Small intestine (tissue), 7 donors: ENCODE measurements at regions not wholly inside any gene's neighbourhood (a gene's known extent, or its start where the extent isn't known, plus 50 kb on each side); places are given as distances from the start of the nearest gene placed in this dataset.

ENCODE experiments used
- DNase-seq, 2 donors: peaks; one replicate each; pipeline versions ENCODE4 v3.0.0 to v3.0.0-alpha.2; 2013
- FAIRE-seq: peaks from 2 replicates; lab custom pipeline; 2012; peaks lifted over from hg19 to GRCh38; lab: Jason Lieb, UNC
- H3K27ac ChIP-seq, 3 donors: one replicate each; pipeline ENCODE4 v1.5.1; 2013; ENCODE audit warnings: low read length in 2 of 3, mild to moderate bottlenecking in 2 of 3, control low read depth in 1 of 3, inconsistent platforms in 1 of 3, low read depth in 1 of 3, moderate library complexity in 1 of 3
- H3K27me3 ChIP-seq, 3 donors: one replicate each; pipeline ENCODE4 v1.6.1; 2013; ENCODE audit warnings: low read length in 3 of 3, inconsistent platforms in 1 of 3; ENCODE audit not compliant: control insufficient read depth in 3 of 3, insufficient read depth in 3 of 3
- H3K36me3 ChIP-seq, 3 donors: one replicate each; pipeline ENCODE4 v1.6.1; 2013; ENCODE audit warnings: low read length in 3 of 3, inconsistent platforms in 1 of 3, low read depth in 1 of 3, mild to moderate bottlenecking in 1 of 3, moderate library complexity in 1 of 3; ENCODE audit not compliant: control insufficient read depth in 3 of 3, insufficient read depth in 2 of 3
- H3K4me1 ChIP-seq, 3 donors: one replicate each; pipeline ENCODE4 v1.6.1; 2013; ENCODE audit warnings: low read length in 2 of 3, inconsistent platforms in 1 of 3, low read depth in 1 of 3, mild to moderate bottlenecking in 1 of 3, moderate library complexity in 1 of 3; ENCODE audit not compliant: control insufficient read depth in 3 of 3, insufficient read depth in 2 of 3
- H3K4me3 ChIP-seq, 3 donors: one replicate each; pipeline ENCODE4 v1.5.1; 2013; ENCODE audit warnings: low read length in 3 of 3, control low read depth in 1 of 3, inconsistent platforms in 1 of 3, low read depth in 1 of 3, mild to moderate bottlenecking in 1 of 3, moderate library complexity in 1 of 3
- H3K9me3 ChIP-seq, 2 donors: one replicate each; pipeline ENCODE4 v1.6.1; 2013; ENCODE audit warnings: low read depth in 1 of 2, low read length in 1 of 2; ENCODE audit not compliant: control insufficient read depth in 2 of 2, insufficient read depth in 1 of 2
- WGBS, 3 donors: extraction: QIAGEN DNeasy Blood & Tissue Kit; methylation state at CpG; one replicate each; pipeline ENCODE4 v1.1.7; 2013; 5-methylcytosine and 5-hydroxymethylcytosine counted together
- donor health status: healthy with polysubstance abuse.
- donor health status: control.
- donor health status: control.
- donor health status: Bipolar disorder and iron deficiency.
- donor health status: healthy.

DNA sequence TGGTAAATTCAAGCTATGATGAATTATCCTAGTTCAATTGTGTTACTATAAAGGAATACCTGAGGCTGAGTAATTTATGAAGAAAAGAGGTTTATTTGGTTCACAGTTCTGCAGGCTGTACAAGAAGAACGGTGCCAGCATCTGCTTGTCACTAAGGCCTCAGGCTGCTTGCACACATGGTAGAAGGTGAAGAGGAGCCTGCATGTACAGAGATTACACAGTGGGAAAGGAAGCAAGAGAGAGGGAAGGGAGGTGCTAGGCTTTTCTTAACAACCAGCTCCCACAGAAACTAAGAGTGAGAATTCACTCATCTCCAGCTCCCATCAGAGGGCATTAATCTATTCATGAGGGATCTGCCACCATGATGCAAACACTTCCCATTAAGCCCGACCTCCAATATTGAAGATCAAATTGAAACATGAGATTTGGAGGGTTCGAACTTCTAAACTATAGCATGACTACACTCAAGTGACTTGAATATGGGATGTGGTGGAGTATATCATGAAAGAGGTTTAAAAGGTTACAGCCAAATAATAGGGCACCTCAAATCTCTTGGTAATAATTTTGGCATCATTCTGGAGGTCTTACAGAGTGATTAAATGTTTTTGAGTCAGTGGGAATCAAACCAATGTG, 58.4 kb upstream of the ETAA1 start:
- Histone ChIP-seq H3K27me3 (peaks cover 0 to 2% (median 0%) of the 10 kb centered on the region in 3 donors), H3K9me3 (no peaks in the 10 kb centered on the region), H3K4me1 (no peaks in the 10 kb centered on the region), H3K4me3 (no peak overlapping the region), H3K27ac (no peak overlapping the region), H3K36me3 (no peaks in the 10 kb centered on the region)
- WGBS, 3 donors, result 77 to 89% (median 77%) methylated on average over 3 of the region's 3 CpGs
- no peak for DNase-seq
- no peak for FAIRE-seq

DNA sequence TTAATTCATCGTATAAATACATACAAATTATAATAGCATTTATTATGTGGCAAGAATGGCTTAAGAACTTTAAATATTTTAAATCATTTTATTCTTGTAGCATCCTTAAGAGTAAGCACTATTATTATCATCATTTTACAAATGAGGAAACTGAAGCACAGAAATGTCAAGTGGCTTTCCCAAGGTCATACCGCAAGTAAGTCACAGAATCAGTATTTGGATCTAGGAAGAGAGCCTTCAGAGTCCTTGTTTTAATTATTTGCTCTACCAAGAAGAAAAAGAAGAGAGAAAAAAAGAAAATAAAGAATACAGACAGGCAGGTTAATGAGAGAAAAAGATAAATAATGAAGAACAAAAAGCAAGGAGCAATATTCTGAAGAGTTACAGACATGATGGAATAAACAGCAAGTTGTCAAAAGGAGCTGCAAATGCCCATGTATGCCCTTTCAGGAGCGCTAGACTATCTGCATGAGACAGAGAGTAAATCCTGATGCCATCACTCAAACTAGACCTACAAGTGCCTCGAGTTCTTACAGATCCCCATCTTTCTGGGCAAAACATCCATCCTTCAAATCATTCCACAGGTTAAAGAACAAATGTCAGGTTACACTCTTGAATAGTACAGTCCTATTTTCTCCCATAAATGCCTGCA, 57.8 kb upstream of the ETAA1 start:
- FAIRE-seq (no peak), DNase-seq (no peak)
- H3K9me3 ChIP-seq, result no peaks in the 10 kb centered on the region
- no peaks in the 10 kb centered on the region for H3K4me1 ChIP-seq
- H3K27ac ChIP-seq, result no peak overlapping the region
- 65 to 79% (median 69%) methylated on average over 4 of the region's 4 CpGs for WGBS, 3 donors
- peaks cover 0 to 2% (median 0%) of the 10 kb centered on the region in 3 donors for H3K27me3 ChIP-seq
- no peak overlapping the region for H3K4me3 ChIP-seq
- no peaks in the 10 kb centered on the region for H3K36me3 ChIP-seq

GRCh38 chr2:67340133-67341011, 56.8 kb upstream of the ETAA1 start:
- H3K4me1 ChIP-seq, result no peaks in the 10 kb centered on the region
- no peak for DNase-seq
- no peak for FAIRE-seq
- no peaks in the 10 kb centered on the region for H3K36me3 ChIP-seq
- no peak overlapping the region for H3K27ac ChIP-seq
- no peak overlapping the region for H3K4me3 ChIP-seq
- peaks cover 0 to 2% (median 0%) of the 10 kb centered on the region in 3 donors for H3K27me3 ChIP-seq
- 57 to 66% (median 65%) methylated on average over 7 of the region's 7 CpGs for WGBS, 3 donors
- no peaks in the 10 kb centered on the region for H3K9me3 ChIP-seq

DNA sequence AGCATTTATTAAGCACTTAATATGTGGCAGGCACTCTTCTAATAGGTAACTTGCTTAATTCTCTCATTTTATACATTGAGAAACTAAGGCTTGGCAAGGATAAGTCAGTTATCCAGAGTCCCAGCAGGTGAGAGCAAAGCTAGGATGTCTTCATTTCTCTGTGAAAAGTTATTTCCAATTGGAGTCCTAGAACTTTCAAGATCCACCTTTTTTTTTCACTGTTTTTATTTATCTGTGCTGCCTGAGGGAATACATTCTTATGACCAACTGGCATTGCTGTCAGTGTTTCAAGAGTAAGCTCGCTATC, 56.2 kb upstream of the ETAA1 start:
- FAIRE-seq, result no peak
- peaks cover 0 to 2% (median 0%) of the 10 kb centered on the region in 3 donors for H3K27me3 ChIP-seq

GRCh38 chr2:67341336-67341735, 55.8 kb upstream of the ETAA1 start:
- Histone ChIP-seq H3K4me1 (no peaks in the 10 kb centered on the region), H3K27me3 (peaks cover 0 to 2% (median 0%) of the 10 kb centered on the region in 3 donors), H3K9me3 (no peaks in the 10 kb centered on the region), H3K27ac (no peak overlapping the region), H3K4me3 (no peak overlapping the region), H3K36me3 (no peaks in the 10 kb centered on the region)
- FAIRE-seq, result no peak
- WGBS, 3 donors, result 74 to 86% (median 81%) methylated on average over 2 of the region's 2 CpGs
- DNase-seq, result no peak

More for the DNA sequence above, 56.2 kb upstream of the ETAA1 start:
- Histone ChIP-seq H3K4me3 (no peak overlapping the region), H3K4me1 (no peaks in the 10 kb centered on the region), H3K36me3 (no peaks in the 10 kb centered on the region), H3K9me3 (no peaks in the 10 kb centered on the region), H3K27ac (no peak overlapping the region)
- WGBS, 3 donors, result 79 to 88% (median 84%) methylated on average over 1 of the region's 1 CpG
- no peak for DNase-seq

- no peaks in the 10 kb centered on the region for H3K9me3 ChIP-seq
- DNase-seq (no peak), FAIRE-seq (no peak)
- H3K36me3 ChIP-seq, result no peaks in the 10 kb centered on the region
- H3K27ac ChIP-seq, result no peak overlapping the region
- no peaks in the 10 kb centered on the region for H3K4me1 ChIP-seq
- WGBS, 3 donors, result 80 to 88% (median 80%) methylated on average over 3 of the region's 3 CpGs
- H3K27me3 ChIP-seq, result peaks cover 0 to 2% (median 0%) of the 10 kb centered on the region in 3 donors
- no peak overlapping the region for H3K4me3 ChIP-seq
Measured at GRCh38 chr2:67342394-67342793, 54.7 kb upstream of the ETAA1 start.

DNA sequence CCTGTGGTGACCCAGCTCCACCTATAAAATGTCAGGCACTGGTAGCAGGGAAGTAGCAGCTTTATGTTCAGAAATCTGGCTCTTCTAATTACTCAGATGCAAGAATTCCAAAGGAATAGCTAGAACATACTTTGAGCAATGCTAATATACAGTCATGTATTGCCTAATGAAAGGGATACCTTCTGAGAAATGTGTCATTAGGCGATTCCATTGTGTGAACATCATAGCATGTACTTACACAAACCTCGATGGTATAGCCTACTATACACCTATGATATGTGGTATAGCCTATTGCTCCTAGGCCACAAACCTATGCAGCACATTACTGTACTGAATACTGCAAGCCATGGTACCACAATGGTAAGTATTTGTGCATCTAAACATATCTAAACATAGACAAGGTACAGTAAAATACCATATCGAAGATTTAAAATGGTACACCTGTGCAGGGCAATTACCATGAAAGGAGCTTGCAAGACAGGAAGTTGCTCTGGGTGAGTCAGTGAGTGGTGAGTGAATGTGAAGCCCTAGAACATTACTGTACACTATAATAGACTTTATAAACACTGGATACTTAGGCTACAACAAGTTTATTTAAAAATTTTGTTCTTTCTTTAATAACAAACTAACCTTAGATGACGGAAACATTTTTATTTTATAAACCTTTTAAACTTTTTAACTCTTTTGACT, 50.3 kb upstream of the ETAA1 start:
- no peaks in the 10 kb centered on the region for H3K36me3 ChIP-seq
- FAIRE-seq (no peak), DNase-seq (no peak)
- WGBS, 3 donors, result 74 to 81% (median 76%) methylated on average over 4 of the region's 4 CpGs
- H3K27ac ChIP-seq, result no peak overlapping the region
- H3K9me3 ChIP-seq, result peaks cover 0 to 6% of the 10 kb centered on the region in 2 donors
- no peaks in the 10 kb centered on the region for H3K4me1 ChIP-seq
- H3K27me3 ChIP-seq, result no peaks in the 10 kb centered on the region
- no peak overlapping the region for H3K4me3 ChIP-seq
